Activated T-helper 17 cell treated with anti-CD3 and anti-CD28 coated beads, Interleukin-2, amount 50 U/mL, for 72 hours (primary cell): ENCODE measurements at regions not wholly inside any gene's neighbourhood (a gene's known extent, or its start where the extent isn't known, plus 50 kb on each side); places are given as distances from the start of the nearest gene placed in this dataset.

Source experiments
- ATAC-seq: fragments of 150-1000 bp; cut with Tn5 transposase; replicated peaks from 2 replicates; pipeline ENCODE4 v1.10.0; 2021; ENCODE audit warnings: mild to moderate bottlenecking, moderate library complexity
- H3K27ac Mint-ChIP-seq: one replicate; pipeline ENCODE4 v1.8.0; 2022; ENCODE audit warnings: mixed read lengths
- H3K27me3 Mint-ChIP-seq: one replicate; pipeline ENCODE4 v1.8.0; 2022; ENCODE audit warnings: mixed read lengths
- H3K36me3 Mint-ChIP-seq: one replicate; pipeline ENCODE4 v1.8.0; 2022; ENCODE audit warnings: low read depth, mild to moderate bottlenecking, mixed read lengths
- H3K4me1 Mint-ChIP-seq: one replicate; pipeline ENCODE4 v1.8.0; 2022; ENCODE audit warnings: mixed read lengths
- H3K4me3 Mint-ChIP-seq: one replicate; pipeline ENCODE4 v1.8.0; 2022; ENCODE audit warnings: mild to moderate bottlenecking, mixed read lengths
- H3K9me3 Mint-ChIP-seq: one replicate; pipeline ENCODE4 v1.8.0; 2022; ENCODE audit warnings: mixed read lengths

- Mint-ChIP-seq H3K27me3 (no peaks in the 10 kb centered on the region), H3K4me3 (no peak overlapping the region), H3K27ac (no peak overlapping the region), H3K9me3 (peaks cover 14% of the 10 kb centered on the region), H3K36me3 (no peaks in the 10 kb centered on the region), H3K4me1 (no peaks in the 10 kb centered on the region)
- no peak for ATAC-seq
Observed at GRCh38 chr16:65441501-65441900, 319.6 kb upstream of the CDH11 start.

GRCh38 chr16:65429504-65430181 is 307.8 kb upstream of the CDH11 start:
- Mint-ChIP-seq H3K4me3 (no peak overlapping the region), H3K4me1 (no peaks in the 10 kb centered on the region), H3K9me3 (peaks cover 16% of the 10 kb centered on the region), H3K27me3 (no peaks in the 10 kb centered on the region), H3K36me3 (no peaks in the 10 kb centered on the region), H3K27ac (no peak overlapping the region)
- ATAC-seq = no peak

GRCh38 chr16:65426484-65426883 is 304.6 kb upstream of the CDH11 start:
- H3K4me3 Mint-ChIP-seq = no peak overlapping the region

GRCh38 chr16:65422934-65423333 is 301.1 kb upstream of the CDH11 start:
- Mint-ChIP-seq H3K27ac (no peak overlapping the region), H3K36me3 (no peaks in the 10 kb centered on the region), H3K4me3 (no peak overlapping the region), H3K27me3 (no peaks in the 10 kb centered on the region), H3K9me3 (peaks cover 10% of the 10 kb centered on the region), H3K4me1 (no peaks in the 10 kb centered on the region)
- no peak for ATAC-seq

More at GRCh38 chr16:65426484-65426883, 304.6 kb upstream of the CDH11 start:
- Mint-ChIP-seq H3K27me3 (no peaks in the 10 kb centered on the region), H3K9me3 (peaks cover 13% of the 10 kb centered on the region), H3K4me1 (no peaks in the 10 kb centered on the region), H3K27ac (no peak overlapping the region), H3K36me3 (no peaks in the 10 kb centered on the region)
- ATAC-seq = no peak

- Mint-ChIP-seq H3K4me3 (no peak overlapping the region), H3K4me1 (no peaks in the 10 kb centered on the region), H3K27me3 (no peaks in the 10 kb centered on the region), H3K36me3 (no peaks in the 10 kb centered on the region), H3K27ac (no peak overlapping the region), H3K9me3 (peaks cover 8% of the 10 kb centered on the region)
- ATAC-seq = no peak
Observed at GRCh38 chr16:65421596-65421995, 299.7 kb upstream of the CDH11 start.

- Mint-ChIP-seq H3K9me3 (peaks cover 7% of the 10 kb centered on the region), H3K36me3 (no peaks in the 10 kb centered on the region), H3K4me3 (no peak overlapping the region), H3K27ac (no peak overlapping the region), H3K4me1 (no peaks in the 10 kb centered on the region), H3K27me3 (no peaks in the 10 kb centered on the region)
- ATAC-seq = no peak
Observed at GRCh38 chr16:65418435-65418834, 296.6 kb upstream of the CDH11 start.

GRCh38 chr16:65415460-65415859 is 293.6 kb upstream of the CDH11 start:
- no peak overlapping the region for H3K27ac Mint-ChIP-seq
- no peaks in the 10 kb centered on the region for H3K36me3 Mint-ChIP-seq
- H3K9me3 Mint-ChIP-seq = peaks cover 11% of the 10 kb centered on the region
- no peak overlapping the region for H3K4me3 Mint-ChIP-seq
- no peaks in the 10 kb centered on the region for H3K27me3 Mint-ChIP-seq
- no peak for ATAC-seq
- no peaks in the 10 kb centered on the region for H3K4me1 Mint-ChIP-seq

- ATAC-seq = no peak
- Mint-ChIP-seq H3K27me3 (no peaks in the 10 kb centered on the region), H3K9me3 (peaks cover 11% of the 10 kb centered on the region), H3K36me3 (no peaks in the 10 kb centered on the region), H3K4me3 (no peak overlapping the region), H3K4me1 (no peaks in the 10 kb centered on the region), H3K27ac (no peak overlapping the region)
Observed at GRCh38 chr16:65414284-65414984, 292.6 kb upstream of the CDH11 start.

- Mint-ChIP-seq H3K27ac (no peak overlapping the region), H3K4me3 (no peak overlapping the region), H3K9me3 (peaks cover 8% of the 10 kb centered on the region), H3K36me3 (no peaks in the 10 kb centered on the region), H3K4me1 (no peaks in the 10 kb centered on the region), H3K27me3 (no peaks in the 10 kb centered on the region)
- no peak for ATAC-seq
Observed at GRCh38 chr16:65413861-65414260, 292.0 kb upstream of the CDH11 start.

- Mint-ChIP-seq H3K9me3 (peaks cover 8% of the 10 kb centered on the region), H3K36me3 (no peaks in the 10 kb centered on the region), H3K4me1 (no peaks in the 10 kb centered on the region), H3K4me3 (no peak overlapping the region), H3K27me3 (no peaks in the 10 kb centered on the region), H3K27ac (no peak overlapping the region)
- ATAC-seq = no peak
Observed at GRCh38 chr16:65410801-65411200, 288.9 kb upstream of the CDH11 start.

GRCh38 chr16:65409510-65409909 is 287.6 kb upstream of the CDH11 start:
- no peaks in the 10 kb centered on the region for H3K4me1 Mint-ChIP-seq
- ATAC-seq = no peak
- no peak overlapping the region for H3K4me3 Mint-ChIP-seq
- no peaks in the 10 kb centered on the region for H3K27me3 Mint-ChIP-seq
- H3K27ac Mint-ChIP-seq = no peak overlapping the region
- no peaks in the 10 kb centered on the region for H3K36me3 Mint-ChIP-seq
- peaks cover 8% of the 10 kb centered on the region for H3K9me3 Mint-ChIP-seq

- no peaks in the 10 kb centered on the region for H3K36me3 Mint-ChIP-seq
- no peak for ATAC-seq
- H3K4me3 Mint-ChIP-seq = no peak overlapping the region
- peaks cover 8% of the 10 kb centered on the region for H3K9me3 Mint-ChIP-seq
- H3K4me1 Mint-ChIP-seq = no peaks in the 10 kb centered on the region
- no peaks in the 10 kb centered on the region for H3K27me3 Mint-ChIP-seq
- H3K27ac Mint-ChIP-seq = no peak overlapping the region
Observed at GRCh38 chr16:65406933-65407332, 285.1 kb upstream of the CDH11 start.

GRCh38 chr16:65406116-65406515 is 284.3 kb upstream of the CDH11 start:
- H3K36me3 Mint-ChIP-seq = no peaks in the 10 kb centered on the region

GRCh38 chr16:65394281-65394680 is 272.4 kb upstream of the CDH11 start:
- no peaks in the 10 kb centered on the region for H3K27me3 Mint-ChIP-seq
- H3K36me3 Mint-ChIP-seq = no peaks in the 10 kb centered on the region
- H3K27ac Mint-ChIP-seq = no peak overlapping the region
- H3K4me3 Mint-ChIP-seq = no peak overlapping the region
- no peaks in the 10 kb centered on the region for H3K4me1 Mint-ChIP-seq
- peaks cover 11% of the 10 kb centered on the region for H3K9me3 Mint-ChIP-seq
- ATAC-seq = no peak

More at GRCh38 chr16:65406116-65406515, 284.3 kb upstream of the CDH11 start:
- H3K27me3 Mint-ChIP-seq = no peaks in the 10 kb centered on the region
- no peaks in the 10 kb centered on the region for H3K4me1 Mint-ChIP-seq
- ATAC-seq = no peak
- no peak overlapping the region for H3K27ac Mint-ChIP-seq
- peaks cover 4% of the 10 kb centered on the region for H3K9me3 Mint-ChIP-seq
- no peak overlapping the region for H3K4me3 Mint-ChIP-seq

GRCh38 chr16:65392806-65393565 is 271.1 kb upstream of the CDH11 start:
- no peaks in the 10 kb centered on the region for H3K27me3 Mint-ChIP-seq
- no peak overlapping the region for H3K4me3 Mint-ChIP-seq
- peaks cover 15% of the 10 kb centered on the region for H3K9me3 Mint-ChIP-seq
- no peaks in the 10 kb centered on the region for H3K4me1 Mint-ChIP-seq
- H3K36me3 Mint-ChIP-seq = no peaks in the 10 kb centered on the region
- no peak for ATAC-seq
- no peak overlapping the region for H3K27ac Mint-ChIP-seq
